CD14-positive monocyte (primary cell): ENCODE measurements at regions not wholly inside any gene's neighbourhood (a gene's known extent, or its start where the extent isn't known, plus 50 kb on each side); places are given as distances from the start of the nearest gene placed in this dataset.

Experiments used
- DNase-seq, 3 donors: peaks; one replicate each; pipeline ENCODE4 v3.0.0-alpha.2; 2011 to 2022
- H2AFZ ChIP-seq: 2 replicates; pipeline ENCODE4 v1.6.0; 2012; ENCODE audit warnings: mild to moderate bottlenecking, low read depth, low read length, inconsistent platforms; ENCODE audit not compliant: insufficient read depth, poor library complexity, severe bottlenecking
- H3K27ac ChIP-seq, 2 donors: 1 replicate in 1 of 2; 2 replicates in 1 of 2; pipeline ENCODE4 v1.5.1; 2012 to 2013; ENCODE audit warnings: low read length in 2 of 2, control low read depth in 1 of 2, inconsistent platforms in 1 of 2, low read depth in 1 of 2, mild to moderate bottlenecking in 1 of 2
- H3K27me3 ChIP-seq, 2 donors: one replicate each; pipeline versions ENCODE4 v1.6.0 to v1.6.1; 2011 to 2013; ENCODE audit warnings: low read length in 2 of 2; ENCODE audit not compliant: control insufficient read depth in 2 of 2, insufficient read depth in 2 of 2
- H3K36me3 ChIP-seq, 2 donors: replicated peaks in 1 of 2; 1 replicate in 1 of 2; 2 replicates in 1 of 2; pipeline versions ENCODE4 v1.5.1 to v1.6.1; 2012 to 2013; ENCODE audit warnings: low read length in 2 of 2, control low read depth in 1 of 2, inconsistent platforms in 1 of 2, mild to moderate bottlenecking in 1 of 2; ENCODE audit not compliant: insufficient read depth in 2 of 2, control insufficient read depth in 1 of 2
- H3K4me1 ChIP-seq, 2 donors: 1 replicate in 1 of 2; 2 replicates in 1 of 2; pipeline versions ENCODE4 v1.5.1 to v1.6.1; 2012 to 2013; ENCODE audit warnings: low read length in 2 of 2, control low read depth in 1 of 2, inconsistent platforms in 1 of 2, mild to moderate bottlenecking in 1 of 2, moderate library complexity in 1 of 2; ENCODE audit not compliant: insufficient read depth in 2 of 2, control insufficient read depth in 1 of 2
- H3K4me2 ChIP-seq: replicated peaks from 2 replicates; pipeline ENCODE3; 2012; ENCODE audit warnings: low read length, moderate library complexity, mild to moderate bottlenecking; ENCODE audit not compliant: poor library complexity, severe bottlenecking; ENCODE audit errors: extremely low read depth
- H3K4me3 ChIP-seq, 3 experiments: fragments of 200-600 bp in 1 of 3; sonication (generic) in 1 of 3; replicated peaks in 1 of 3; 1 replicate in 2 of 3; 2 replicates in 1 of 3; pipeline ENCODE4 v1.5.1; 2011 to 2013; ENCODE audit warnings: low read length in 3 of 3, mild to moderate bottlenecking in 3 of 3, control low read depth in 2 of 3, low read depth in 2 of 3, inconsistent platforms in 1 of 3, moderate library complexity in 1 of 3
- H3K79me2 ChIP-seq: 2 replicates; pipeline ENCODE4 v1.6.0; 2012; ENCODE audit warnings: mild to moderate bottlenecking, control low read depth, inconsistent platforms, low read length, moderate library complexity; ENCODE audit not compliant: insufficient read depth
- H3K9ac ChIP-seq: 2 replicates; pipeline ENCODE4 v1.6.0; 2017; ENCODE audit warnings: low read length, mild to moderate bottlenecking; ENCODE audit not compliant: insufficient read depth, poor library complexity, severe bottlenecking
- H3K9me3 ChIP-seq, 2 donors: replicated peaks in 1 of 2; 1 replicate in 1 of 2; 2 replicates in 1 of 2; pipeline versions ENCODE4 v1.5.1 to v1.6.1; 2012 to 2013; ENCODE audit warnings: low read length in 2 of 2, control low read depth in 1 of 2; ENCODE audit not compliant: control insufficient read depth in 1 of 2, insufficient read depth in 1 of 2
- H4K20me1 ChIP-seq: 2 replicates; pipeline ENCODE4 v1.6.0; 2012; ENCODE audit warnings: mild to moderate bottlenecking, low read length, control low read depth, moderate library complexity; ENCODE audit not compliant: insufficient read depth
- H3K27ac Mint-ChIP-seq, 7 donors: one replicate each; pipeline ENCODE4 v1.8.0; 2020; ENCODE audit warnings: mild to moderate bottlenecking in 7 of 7, mixed read lengths in 7 of 7, moderate library complexity in 6 of 7, inconsistent platforms in 2 of 7
- H3K27me3 Mint-ChIP-seq, 3 donors: one replicate each; pipeline ENCODE4 v1.8.0; 2021 to 2022; ENCODE audit warnings: low read depth in 3 of 3, mild to moderate bottlenecking in 3 of 3, mixed read lengths in 3 of 3, moderate library complexity in 3 of 3, inconsistent platforms in 1 of 3
- H3K36me3 Mint-ChIP-seq, 2 donors: one replicate each; pipeline ENCODE4 v1.8.0; 2020; ENCODE audit warnings: mixed read lengths in 2 of 2, inconsistent platforms in 1 of 2, mild to moderate bottlenecking in 1 of 2
- H3K4me1 Mint-ChIP-seq: one replicate; pipeline ENCODE4 v1.8.0; 2020; ENCODE audit warnings: mild to moderate bottlenecking, mixed read lengths
- H3K4me3 Mint-ChIP-seq, 2 donors: one replicate each; pipeline ENCODE4 v1.8.0; 2020; ENCODE audit warnings: mild to moderate bottlenecking in 2 of 2, mixed read lengths in 2 of 2, moderate library complexity in 1 of 2
- H3K9me3 Mint-ChIP-seq, 7 donors: one replicate each; pipeline ENCODE4 v1.8.0; 2020 to 2022; ENCODE audit warnings: mixed read lengths in 7 of 7, mild to moderate bottlenecking in 6 of 7, moderate library complexity in 6 of 7, inconsistent platforms in 2 of 7
- WGBS: methylation state at CpG from one replicate; pipeline ENCODE4 v1.1.5; 2013; ENCODE audit warnings: missing lambda C conversion rate; ENCODE audit not compliant: insufficient coverage; 5-methylcytosine and 5-hydroxymethylcytosine counted together
- intact Hi-C, 2 donors: fragments of 100-400 bp; cut with micrococcal nuclease; formaldehyde crosslinking; loops; one replicate each; pipeline versions ENCODE4 v1.15.0 to v1.15.1; 2023
- TF ChIP-seq, protein P1 (sequence below): fragments of 200-600 bp; IDR thresholded peaks from one replicate; pipeline ENCODE4 v1.8.0; 2022; ENCODE audit warnings: antibody characterized with exemption, mild to moderate bottlenecking

DNA sequence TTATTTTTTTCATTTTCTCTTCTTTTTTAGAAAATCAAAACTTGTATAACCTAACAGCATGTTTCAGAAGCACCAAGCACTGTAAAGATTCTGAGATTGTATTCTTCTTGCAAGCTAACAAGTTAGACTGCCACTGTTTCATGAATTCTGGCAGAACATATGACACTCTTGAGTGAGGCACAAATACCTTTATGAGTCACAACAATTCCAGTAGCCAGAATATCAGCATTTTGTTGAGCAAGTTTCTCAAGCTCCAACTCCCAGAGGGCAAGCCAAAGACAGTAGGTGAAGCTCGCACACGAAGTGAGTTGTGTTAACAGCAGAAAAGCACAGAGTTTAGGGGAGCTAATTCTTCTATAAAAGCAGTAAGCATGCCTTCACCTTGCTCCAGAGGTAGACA, 268.8 kb upstream of the NCAM2 start:
- Histone ChIP-seq H3K27me3 (no peaks in the 10 kb centered on the region), H4K20me1 (no peaks in the 10 kb centered on the region), H2AFZ (no peak overlapping the region), H3K4me1 (no peaks in the 10 kb centered on the region), H3K79me2 (no peaks in the 10 kb centered on the region), H3K27ac (no peak overlapping the region), H3K36me3 (no peaks in the 10 kb centered on the region), H3K9me3 (peaks cover 11 to 17% of the 10 kb centered on the region in 2 donors), H3K9ac (no peak overlapping the region), H3K4me2 (no peak overlapping the region), H3K4me3 (no peak overlapping the region)
- intact Hi-C loops: no loop called here
- no peak for DNase-seq
- TF ChIP-seq, protein P1, sequence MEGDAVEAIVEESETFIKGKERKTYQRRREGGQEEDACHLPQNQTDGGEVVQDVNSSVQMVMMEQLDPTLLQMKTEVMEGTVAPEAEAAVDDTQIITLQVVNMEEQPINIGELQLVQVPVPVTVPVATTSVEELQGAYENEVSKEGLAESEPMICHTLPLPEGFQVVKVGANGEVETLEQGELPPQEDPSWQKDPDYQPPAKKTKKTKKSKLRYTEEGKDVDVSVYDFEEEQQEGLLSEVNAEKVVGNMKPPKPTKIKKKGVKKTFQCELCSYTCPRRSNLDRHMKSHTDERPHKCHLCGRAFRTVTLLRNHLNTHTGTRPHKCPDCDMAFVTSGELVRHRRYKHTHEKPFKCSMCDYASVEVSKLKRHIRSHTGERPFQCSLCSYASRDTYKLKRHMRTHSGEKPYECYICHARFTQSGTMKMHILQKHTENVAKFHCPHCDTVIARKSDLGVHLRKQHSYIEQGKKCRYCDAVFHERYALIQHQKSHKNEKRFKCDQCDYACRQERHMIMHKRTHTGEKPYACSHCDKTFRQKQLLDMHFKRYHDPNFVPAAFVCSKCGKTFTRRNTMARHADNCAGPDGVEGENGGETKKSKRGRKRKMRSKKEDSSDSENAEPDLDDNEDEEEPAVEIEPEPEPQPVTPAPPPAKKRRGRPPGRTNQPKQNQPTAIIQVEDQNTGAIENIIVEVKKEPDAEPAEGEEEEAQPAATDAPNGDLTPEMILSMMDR: no peak
- H3K9me3 Mint-ChIP-seq: peaks cover 3 to 17% (median 5%) of the 10 kb centered on the region in 7 donors
- no peaks in the 10 kb centered on the region for H3K27me3 Mint-ChIP-seq
- no peak overlapping the region for H3K27ac Mint-ChIP-seq
- H3K4me3 Mint-ChIP-seq: no peak overlapping the region
- no peaks in the 10 kb centered on the region for H3K4me1 Mint-ChIP-seq
- H3K36me3 Mint-ChIP-seq: no peaks in the 10 kb centered on the region
- WGBS: no CpG with 5 or more reads among the region's 2 CpGs

DNA sequence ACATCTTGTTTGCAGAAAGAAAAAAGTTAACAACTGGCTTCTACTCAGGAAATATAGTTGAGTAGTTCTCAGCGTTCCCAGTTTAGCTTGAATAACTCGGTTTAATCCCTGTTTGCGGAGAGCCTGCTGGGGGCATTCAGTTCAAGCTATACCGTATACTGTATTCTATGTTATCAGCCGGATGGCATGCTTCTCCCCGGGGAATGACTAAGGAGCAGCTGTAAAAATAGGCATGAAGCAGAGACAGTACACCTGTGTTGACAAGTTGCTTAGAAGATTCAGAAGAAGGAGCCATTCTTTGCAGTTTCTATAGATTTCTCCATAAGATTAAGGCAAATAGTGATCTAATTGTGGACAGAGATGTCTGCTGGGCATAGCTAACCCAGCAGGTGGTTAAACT, 267.8 kb upstream of the NCAM2 start:
- Histone ChIP-seq H3K79me2 (no peaks in the 10 kb centered on the region), H4K20me1 (no peaks in the 10 kb centered on the region), H3K27me3 (no peaks in the 10 kb centered on the region), H3K27ac (no peak overlapping the region), H3K9ac (no peak overlapping the region), H3K4me1 (no peaks in the 10 kb centered on the region), H3K9me3 (peaks cover 12 to 21% of the 10 kb centered on the region in 2 donors), H3K4me2 (no peak overlapping the region), H3K4me3 (no peak overlapping the region), H2AFZ (no peak overlapping the region), H3K36me3 (no peaks in the 10 kb centered on the region)
- Mint-ChIP-seq H3K36me3 (no peaks in the 10 kb centered on the region), H3K4me1 (no peaks in the 10 kb centered on the region), H3K9me3 (peaks cover 3 to 22% (median 6%) of the 10 kb centered on the region in 7 donors), H3K27me3 (no peaks in the 10 kb centered on the region), H3K27ac (no peak overlapping the region), H3K4me3 (no peak overlapping the region)
- intact Hi-C loops: no loop called here
- TF ChIP-seq, protein P1: no peak
- no peak for DNase-seq
- WGBS: 93% methylated on average over 5 of the region's 6 CpGs
